DND-41 (cell line): ENCODE measurements at regions not wholly inside any gene's neighbourhood (a gene's known extent, or its start where the extent isn't known, plus 50 kb on each side); places are given as distances from the start of the nearest gene placed in this dataset.

Experiments used
- CTCF ChIP-seq: IDR thresholded peaks from 2 replicates; pipeline ENCODE4 v1.5.1; 2012; ENCODE audit warnings: borderline replicate concordance, low read length, moderate library complexity, mild to moderate bottlenecking; ENCODE audit not compliant: poor library complexity, severe bottlenecking; ENCODE audit errors: extremely low read depth
- EZH2 ChIP-seq: IDR thresholded peaks from 3 replicates; pipeline ENCODE4 v1.6.1; 2012; ENCODE audit warnings: borderline replicate concordance, low read depth, mild to moderate bottlenecking, moderate library complexity, low read length, inconsistent platforms; ENCODE audit not compliant: severe bottlenecking

GRCh38 chr18:43819397-43819796 is 542.1 kb upstream of the SYT4 start:
- no peak for TF ChIP-seq CTCF
- TF ChIP-seq EZH2: no peak
